ENCODE measurements at regions not wholly inside any gene's neighbourhood (a gene's known extent, or its start where the extent isn't known, plus 50 kb on each side); places are given as distances from the start of the nearest gene placed in this dataset.

GRCh38 chr2:118225666-118226065 lies 137.4 kb downstream of the INSIG2 start:
- Histone ChIP-seq H3K4me3 (no peak overlapping the region), H3K27me3 (peaks cover 4 to 70% of the 10 kb centered on the region in 2 donors), H3K9me3 (no peaks in the 10 kb centered on the region), H3K27ac (no peak overlapping the region), H3K4me1 (peaks cover 0 to 21% (median 10%) of the 10 kb centered on the region in 4 donors), H3K36me3 (no peaks in the 10 kb centered on the region)
- no peak for TF ChIP-seq CTCF (IDR thresholded peaks at IDR 0.05)
- intact Hi-C loops (cut with DNase I; ENCODE audit: low total_unique reads): no loop called here
- no peak for DNase-seq

DNA sequence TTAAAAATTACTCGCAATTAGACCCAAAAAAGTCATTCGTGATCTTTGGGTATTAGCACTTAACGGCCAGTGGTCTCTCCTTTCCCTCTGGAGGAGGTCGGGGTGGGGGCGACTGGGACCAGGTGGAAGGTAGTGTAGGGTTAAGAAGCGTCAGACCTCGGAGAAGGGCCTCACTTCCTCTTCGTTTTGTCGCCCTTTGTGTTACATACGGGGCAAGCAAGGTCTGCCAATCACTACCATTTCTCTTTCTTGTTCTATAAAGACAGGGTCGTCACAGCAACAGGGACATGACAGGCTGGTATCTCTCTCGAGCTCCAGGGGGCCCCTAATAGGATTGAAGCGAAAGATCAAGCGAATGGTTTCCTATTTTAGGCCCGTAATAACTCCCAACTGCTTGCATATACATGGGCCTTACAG lies 136.6 kb downstream of the INSIG2 start:
- peaks cover 0 to 21% (median 10%) of the 10 kb centered on the region in 4 donors for H3K4me1 ChIP-seq
- intact Hi-C loops (cut with DNase I; ENCODE audit: low total_unique reads): no loop called here
- TF ChIP-seq CTCF (IDR thresholded peaks at IDR 0.05): no peak
- H3K27ac ChIP-seq: no peak overlapping the region
- no peak overlapping the region for H3K4me3 ChIP-seq
- DNase-seq: no peak
- H3K36me3 ChIP-seq: no peaks in the 10 kb centered on the region
- no peaks in the 10 kb centered on the region for H3K9me3 ChIP-seq
- H3K27me3 ChIP-seq: peaks cover 4 to 71% of the 10 kb centered on the region in 2 donors

DNA sequence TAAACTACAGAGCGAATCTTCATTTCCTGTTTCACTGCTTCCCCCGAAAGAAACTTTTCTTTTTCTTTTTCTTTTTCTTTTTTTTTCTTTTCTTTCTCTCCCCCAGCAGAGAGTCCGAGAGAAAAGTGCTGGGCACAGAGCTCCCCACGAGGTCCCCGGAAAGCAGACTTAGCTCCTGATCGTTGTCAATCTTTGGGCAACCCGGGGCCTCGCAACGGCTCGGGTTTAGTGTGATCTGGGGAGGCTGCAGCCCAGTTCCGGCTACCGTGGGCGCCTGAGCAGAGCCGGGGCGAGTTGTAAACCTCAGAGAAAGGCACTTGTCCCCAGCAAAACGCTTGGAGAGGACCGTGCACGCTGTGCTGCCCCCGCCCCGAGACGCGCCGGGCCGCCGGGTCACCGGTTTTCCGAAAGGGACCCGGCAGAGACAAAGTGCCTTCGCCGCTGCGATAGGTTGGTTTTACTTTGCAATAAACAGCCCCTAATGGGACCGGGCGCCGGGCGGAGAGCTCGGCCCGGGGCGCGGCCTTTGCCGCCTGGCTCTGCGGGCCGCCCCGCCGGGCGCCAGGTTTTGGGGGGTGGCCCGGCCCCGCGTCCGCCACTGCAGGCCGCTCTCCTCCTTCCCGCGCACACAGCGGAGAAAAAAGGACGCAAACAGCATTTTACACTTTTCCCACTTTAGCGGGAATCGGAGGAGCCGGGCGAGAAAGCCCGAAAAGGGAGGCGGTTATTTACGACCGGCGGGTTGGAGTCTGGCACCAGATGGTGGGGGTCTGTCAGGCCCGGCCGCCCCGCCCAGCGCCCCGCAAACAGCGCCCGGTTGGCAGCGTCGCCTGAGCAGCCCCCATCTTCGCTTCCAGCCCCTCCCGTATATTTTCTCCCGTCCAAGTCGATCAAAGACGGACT lies 136.0 kb downstream of the INSIG2 start:
- H3K4me3 ChIP-seq: peak overlapping the region; percentile 23 to 46
- H3K36me3 ChIP-seq: no peaks in the 10 kb centered on the region
- peaks cover 4 to 68% of the 10 kb centered on the region in 2 donors for H3K27me3 ChIP-seq
- no peak for TF ChIP-seq CTCF (IDR thresholded peaks at IDR 0.05)
- H3K4me1 ChIP-seq: peaks cover 0 to 21% (median 10%) of the 10 kb centered on the region in 4 donors
- H3K27ac ChIP-seq: no peak overlapping the region
- no peaks in the 10 kb centered on the region for H3K9me3 ChIP-seq
- intact Hi-C loops (cut with DNase I; ENCODE audit: low total_unique reads): no loop called here
- DNase-seq: no peak

DNA sequence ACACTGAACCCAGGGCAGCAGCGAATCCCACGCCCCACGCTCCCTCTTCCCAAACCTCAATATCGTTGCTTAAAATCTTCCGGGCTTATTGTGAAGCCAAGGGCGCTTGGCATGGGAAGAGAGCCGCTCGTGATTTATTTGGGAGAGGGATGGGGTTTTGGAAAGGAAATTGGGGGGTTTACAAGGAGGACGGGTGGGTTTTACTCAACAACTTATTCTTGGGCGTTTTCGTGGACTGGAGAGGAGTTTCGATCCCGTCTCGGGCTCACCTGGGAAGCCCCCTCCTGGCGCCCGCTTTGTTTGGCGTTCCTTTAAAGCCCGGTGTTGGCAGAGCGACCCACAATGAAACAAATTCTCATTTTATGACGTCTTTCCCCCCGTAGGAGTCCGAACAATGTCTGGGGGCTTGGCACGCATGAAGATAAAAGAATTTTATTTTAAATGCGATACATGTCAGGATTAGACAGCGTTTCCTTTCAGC lies 135.3 kb downstream of the INSIG2 start:
- Histone ChIP-seq H3K9me3 (no peaks in the 10 kb centered on the region), H3K27me3 (peaks cover 4 to 68% of the 10 kb centered on the region in 2 donors), H3K36me3 (no peaks in the 10 kb centered on the region), H3K27ac (no peak overlapping the region), H3K4me1 (peaks cover 0 to 21% (median 10%) of the 10 kb centered on the region in 4 donors), H3K4me3 (peak overlapping the region; percentile 23 to 46)
- TF ChIP-seq CTCF (IDR thresholded peaks at IDR 0.05): no peak
- intact Hi-C loops (cut with DNase I; ENCODE audit: low total_unique reads): no loop called here
- no peak for DNase-seq

DNA sequence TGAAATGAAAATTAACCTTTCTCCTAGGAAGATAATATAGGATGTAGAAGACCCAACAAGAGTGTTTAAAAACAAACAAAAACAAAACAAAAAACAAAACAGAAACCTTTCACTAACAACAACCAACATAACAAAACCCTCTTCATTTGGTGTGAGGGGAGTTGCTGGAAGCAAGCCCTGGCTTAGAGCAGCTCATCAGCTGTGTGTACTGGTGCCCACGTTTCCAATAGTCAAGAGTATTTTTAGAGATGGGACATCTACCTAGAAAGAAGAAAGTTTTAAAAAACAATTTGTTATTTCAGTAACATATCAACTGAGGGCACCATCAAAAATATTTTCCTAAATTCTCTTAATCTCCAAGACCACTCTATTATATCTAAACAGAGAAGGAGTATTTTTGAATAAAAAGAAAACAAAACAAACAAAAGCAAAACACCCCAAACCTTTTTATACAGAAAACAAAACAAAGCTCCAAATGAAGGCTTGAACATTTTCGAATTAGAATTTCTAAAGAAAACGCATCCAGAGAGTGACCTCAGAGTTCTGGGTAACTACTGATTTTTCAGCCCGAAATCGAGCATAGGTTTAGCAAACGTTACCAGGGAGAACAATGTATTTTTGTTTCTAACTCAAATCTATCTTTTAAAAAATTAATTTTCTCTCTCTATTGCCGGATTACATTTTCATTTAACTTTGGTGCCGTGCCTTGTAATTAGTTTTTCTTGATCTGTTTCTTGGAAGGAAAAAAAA lies 134.6 kb downstream of the INSIG2 start:
- H3K4me3 ChIP-seq: no peak overlapping the region
- intact Hi-C loops (cut with DNase I; ENCODE audit: low total_unique reads): no loop called here
- peaks cover 0 to 21% (median 10%) of the 10 kb centered on the region in 4 donors for H3K4me1 ChIP-seq
- TF ChIP-seq CTCF (IDR thresholded peaks at IDR 0.05): no peak
- H3K9me3 ChIP-seq: no peaks in the 10 kb centered on the region
- no peak overlapping the region for H3K27ac ChIP-seq
- DNase-seq: no peak
- peaks cover 4 to 68% of the 10 kb centered on the region in 2 donors for H3K27me3 ChIP-seq
- no peaks in the 10 kb centered on the region for H3K36me3 ChIP-seq

Measured in tibial artery (tissue), 4 donors.